H1 (cell line): ENCODE measurements at regions not wholly inside any gene's neighbourhood (a gene's known extent, or its start where the extent isn't known, plus 50 kb on each side); places are given as distances from the start of the nearest gene placed in this dataset.

Source experiments
- CTCF ChIA-PET: fragments of 300-600 bp; sonication (Branson Sonifier 250); formaldehyde crosslinking; loops from one replicate; lab custom pipeline; 2021; ENCODE audit not compliant: partially characterized antibody; lab: Charles Lee
- POLR2A ChIA-PET: fragments of 300-600 bp; sonication (Branson Sonifier 250); formaldehyde crosslinking; loops from one replicate; lab custom pipeline; 2021; ENCODE audit warnings: inconsistent platforms; ENCODE audit not compliant: partially characterized antibody; lab: Charles Lee
- DNase-seq, 2 experiments: peaks; one replicate each; pipeline versions ENCODE4 v3.0.0 to v3.0.0-alpha.2; 2010 to 2022; ENCODE audit warnings: low spot score in 2 of 2, low read depth in 1 of 2, mixed read lengths in 1 of 2
- FAIRE-seq: peaks from 2 replicates; lab custom pipeline; 2011; peaks lifted over from hg19 to GRCh38; lab: Jason Lieb, UNC
- H2AFZ ChIP-seq: 2 replicates; pipeline ENCODE4 v1.8.1; 2012; ENCODE audit warnings: low read length, inconsistent platforms
- H2AK5ac ChIP-seq: 2 replicates; pipeline ENCODE4 v1.6.1; 2013; ENCODE audit warnings: low read depth, low read length
- H2BK120ac ChIP-seq: replicated peaks from 2 replicates; pipeline ENCODE3; 2013; ENCODE audit warnings: low read depth, low read length, inconsistent platforms
- H2BK12ac ChIP-seq: 2 replicates; pipeline ENCODE4 v1.6.1; 2013; ENCODE audit warnings: low read depth, low read length
- H2BK15ac ChIP-seq: 2 replicates; pipeline ENCODE4 v1.6.1; 2013; ENCODE audit warnings: low read length
- H2BK20ac ChIP-seq: 2 replicates; pipeline ENCODE4 v1.6.1; 2013; ENCODE audit warnings: low read length
- H2BK5ac ChIP-seq: 2 replicates; pipeline ENCODE4 v1.6.1; 2013; ENCODE audit warnings: low read depth, low read length
- H3K14ac ChIP-seq: 2 replicates; pipeline ENCODE4 v1.6.1; 2013; ENCODE audit warnings: inconsistent platforms; ENCODE audit not compliant: insufficient read length
- H3K18ac ChIP-seq: 2 replicates; pipeline ENCODE4 v1.6.1; 2013; ENCODE audit warnings: low read length; ENCODE audit errors: extremely low read depth
- H3K23ac ChIP-seq: 2 replicates; pipeline ENCODE4 v1.6.1; 2013; ENCODE audit warnings: inconsistent platforms; ENCODE audit not compliant: insufficient read length
- H3K23me2 ChIP-seq: 2 replicates; pipeline ENCODE4 v1.6.1; 2013; ENCODE audit warnings: low read depth, low read length
- H3K27ac ChIP-seq: 2 replicates; pipeline ENCODE4 v1.6.1; 2011; ENCODE audit warnings: low read depth, low read length, inconsistent platforms
- H3K27me3 ChIP-seq, 4 experiments: replicated peaks in 1 of 4; 1 replicate in 1 of 4; 2 replicates in 3 of 4; pipeline versions ENCODE4 v1.6.1 to v1.8.1; 2011 to 2013; ENCODE audit warnings: low read length in 3 of 4, mild to moderate bottlenecking in 3 of 4, inconsistent platforms in 2 of 4, mixed read lengths in 2 of 4, moderate library complexity in 1 of 4; ENCODE audit not compliant: control insufficient read depth in 3 of 4, insufficient read depth in 3 of 4; ENCODE audit errors: extremely low read depth in 1 of 4
- H3K36me3 ChIP-seq, 4 experiments: 2 replicates each; pipeline versions ENCODE4 v1.6.1 to v1.8.1; 2011 to 2013; ENCODE audit warnings: mild to moderate bottlenecking in 4 of 4, low read length in 3 of 4, moderate library complexity in 2 of 4, control low read depth in 1 of 4, inconsistent platforms in 1 of 4; ENCODE audit not compliant: insufficient read depth in 4 of 4, control insufficient read depth in 2 of 4
- H3K4ac ChIP-seq: replicated peaks from 2 replicates; pipeline ENCODE3; 2013; ENCODE audit warnings: low read length, low read depth, mixed read lengths, inconsistent platforms; ENCODE audit not compliant: insufficient read length
- H3K4me1 ChIP-seq, 4 experiments: replicated peaks in 1 of 4; 1 replicate in 1 of 4; 2 replicates in 3 of 4; pipeline versions ENCODE4 v1.6.1 to v1.8.1; 2011 to 2013; ENCODE audit warnings: low read length in 3 of 4, inconsistent platforms in 2 of 4, mixed read lengths in 1 of 4; ENCODE audit not compliant: insufficient read depth in 4 of 4, control insufficient read depth in 3 of 4
- H3K4me2 ChIP-seq, 2 experiments: 2 replicates each; pipeline versions ENCODE4 v1.6.1 to v1.8.1; 2011 to 2013; ENCODE audit warnings: low read depth in 2 of 2, low read length in 2 of 2, control low read depth in 1 of 2, inconsistent platforms in 1 of 2, mild to moderate bottlenecking in 1 of 2; ENCODE audit not compliant: insufficient read depth in 1 of 2
- H3K4me3 ChIP-seq, 4 experiments: fragments of 200-600, 300-600 bp in 1 of 4; sonication (generic), shearing (Covaris generic), sonication (Bioruptor Twin) in 1 of 4; 2 replicates each; pipeline versions ENCODE4 v1.5.1 to v1.8.1; 2011 to 2016; ENCODE audit warnings: low read length in 4 of 4, low read depth in 3 of 4, control low read depth in 2 of 4, inconsistent platforms in 2 of 4, mild to moderate bottlenecking in 2 of 4, mixed read lengths in 1 of 4, moderate library complexity in 1 of 4; ENCODE audit not compliant: insufficient read depth in 2 of 4; ENCODE audit errors: extremely low read depth in 1 of 4
- H3K56ac ChIP-seq: replicated peaks from 2 replicates; pipeline ENCODE3; 2013; ENCODE audit warnings: low read depth, mild to moderate bottlenecking, mixed read lengths, low read length, inconsistent platforms; ENCODE audit not compliant: insufficient read length
- H3K79me1 ChIP-seq: 2 replicates; pipeline ENCODE4 v1.6.1; 2013; ENCODE audit warnings: low read depth, low read length, control low read depth
- H3K79me2 ChIP-seq, 2 experiments: 2 replicates each; pipeline versions ENCODE4 v1.6.1 to v1.8.1; 2012 to 2013; ENCODE audit warnings: low read length in 2 of 2, mild to moderate bottlenecking in 2 of 2, inconsistent platforms in 1 of 2; ENCODE audit not compliant: insufficient read depth in 2 of 2, control insufficient read depth in 1 of 2
- H3K9ac ChIP-seq, 4 experiments: replicated peaks in 1 of 4; 1 replicate in 1 of 4; 2 replicates in 3 of 4; pipeline versions ENCODE4 v1.6.1 to v1.8.1; 2011 to 2013; ENCODE audit warnings: low read depth in 3 of 4, low read length in 3 of 4, control low read depth in 2 of 4, mild to moderate bottlenecking in 2 of 4, moderate library complexity in 2 of 4, inconsistent platforms in 1 of 4; ENCODE audit errors: extremely low read depth in 1 of 4
- H3K9me3 ChIP-seq, 2 experiments: 2 replicates each; pipeline versions ENCODE4 v1.6.1 to v1.8.1; 2012 to 2013; ENCODE audit warnings: mild to moderate bottlenecking in 2 of 2, moderate library complexity in 2 of 2, control low read depth in 1 of 2, inconsistent platforms in 1 of 2, low read depth in 1 of 2, low read length in 1 of 2, mixed read lengths in 1 of 2; ENCODE audit not compliant: insufficient read depth in 2 of 2
- H4K20me1 ChIP-seq, 2 experiments: replicated peaks in 1 of 2; 2 replicates each; pipeline versions ENCODE3 to v1.8.1; 2011 to 2013; ENCODE audit warnings: inconsistent platforms in 2 of 2, low read length in 2 of 2, mild to moderate bottlenecking in 1 of 2; ENCODE audit not compliant: insufficient read depth in 2 of 2, control insufficient read depth in 1 of 2
- H4K5ac ChIP-seq: 2 replicates; pipeline ENCODE4 v1.6.1; 2013; ENCODE audit warnings: low read length, low read depth, mixed read lengths, inconsistent platforms; ENCODE audit not compliant: insufficient read length
- H4K8ac ChIP-seq: 2 replicates; pipeline ENCODE4 v1.8.0; 2013; ENCODE audit warnings: mild to moderate bottlenecking, moderate library complexity, low read length, inconsistent platforms; ENCODE audit not compliant: insufficient read depth; ENCODE audit errors: extremely low read depth
- H4K91ac ChIP-seq: replicated peaks from 2 replicates; pipeline ENCODE3; 2013; ENCODE audit warnings: low read length, mixed read lengths, inconsistent platforms; ENCODE audit not compliant: insufficient read length
- ATF3 ChIP-seq: IDR thresholded peaks from 2 replicates; pipeline ENCODE4 v1.6.1; 2011; ENCODE audit warnings: low read depth, mild to moderate bottlenecking, low read length; ENCODE audit not compliant: insufficient read depth
- CBX5 ChIP-seq: fragments of 300-800, 300-1000 bp; sonication (generic); IDR thresholded peaks from 2 replicates; pipeline ENCODE4 v1.7.1; 2016; ENCODE audit warnings: antibody characterized with exemption, low read length, low read depth
- CHD2 ChIP-seq: IDR thresholded peaks from 2 replicates; pipeline ENCODE4 v1.6.1; 2012; ENCODE audit warnings: low read length, improper control_type of control experiment
- CREB1 ChIP-seq: IDR thresholded peaks from 2 replicates; pipeline ENCODE4 v1.6.1; 2012; ENCODE audit warnings: inconsistent platforms
- EP300 ChIP-seq, 2 experiments: IDR thresholded peaks; 1 replicate in 1 of 2; 2 replicates in 1 of 2; pipeline ENCODE4 v1.6.1; 2011 to 2012; ENCODE audit warnings: low read depth in 2 of 2, low read length in 2 of 2, mild to moderate bottlenecking in 2 of 2, borderline replicate concordance in 1 of 2, inconsistent platforms in 1 of 2, moderate library complexity in 1 of 2
- GTF2F1 ChIP-seq: IDR thresholded peaks from 2 replicates; pipeline ENCODE4 v1.6.1; 2012; ENCODE audit warnings: low read depth, low read length, improper control_type of control experiment, borderline replicate concordance
- SAP30 ChIP-seq: fragments of 300-600 bp; sonication (generic); IDR thresholded peaks from 2 replicates; pipeline ENCODE4 v1.7.1; 2012; ENCODE audit warnings: low read length, moderate library complexity, mild to moderate bottlenecking, inconsistent platforms; ENCODE audit not compliant: insufficient read depth, insufficient replicate concordance
- SIN3A ChIP-seq, 2 experiments: IDR thresholded peaks in 1 of 2; conservative IDR thresholded peaks in 1 of 2; 2 replicates each; pipeline ENCODE4 v1.6.1; 2011 to 2012; ENCODE audit warnings: low read length in 2 of 2, improper control_type of control experiment in 1 of 2, low read depth in 1 of 2, mild to moderate bottlenecking in 1 of 2
- SP1 ChIP-seq: IDR thresholded peaks from 2 replicates; pipeline ENCODE4 v1.6.1; 2011; ENCODE audit warnings: low read depth, low read length
- SP4 ChIP-seq: IDR thresholded peaks from 2 replicates; pipeline ENCODE4 v1.6.1; 2012; ENCODE audit warnings: low read length, inconsistent platforms
- SUZ12 ChIP-seq: fragments of 200-600 bp; sonication (generic); IDR thresholded peaks from 2 replicates; pipeline ENCODE4 v1.6.1; 2012; ENCODE audit warnings: mild to moderate bottlenecking, inconsistent platforms, low read length, moderate library complexity, mixed read lengths
- TAF7 ChIP-seq: optimal IDR thresholded peaks from 2 replicates; pipeline ENCODE3; 2011; ENCODE audit warnings: low read depth, mild to moderate bottlenecking, inconsistent platforms, low read length, moderate library complexity, borderline replicate concordance
- USF2 ChIP-seq: IDR thresholded peaks from 2 replicates; pipeline ENCODE4 v1.6.1; 2011; ENCODE audit warnings: low read length, improper control_type of control experiment
- WGBS, 2 experiments: shearing (Covaris generic) in 1 of 2; methylation state at CpG; one replicate each; pipeline versions ENCODE4 v1.1.6 to v1.1.7; 2013 to 2015; ENCODE audit warnings: low lambda C conversion rate in 2 of 2, mixed read lengths in 2 of 2, inconsistent platforms in 1 of 2, low coverage in 1 of 2, missing lambda C conversion rate in 1 of 2; ENCODE audit not compliant: insufficient replicate concordance in 2 of 2, insufficient coverage in 1 of 2, insufficient read length in 1 of 2; ENCODE audit errors: extremely low coverage in 1 of 2, missing lambda C conversion rate in 1 of 2; 5-methylcytosine and 5-hydroxymethylcytosine counted together

DNA sequence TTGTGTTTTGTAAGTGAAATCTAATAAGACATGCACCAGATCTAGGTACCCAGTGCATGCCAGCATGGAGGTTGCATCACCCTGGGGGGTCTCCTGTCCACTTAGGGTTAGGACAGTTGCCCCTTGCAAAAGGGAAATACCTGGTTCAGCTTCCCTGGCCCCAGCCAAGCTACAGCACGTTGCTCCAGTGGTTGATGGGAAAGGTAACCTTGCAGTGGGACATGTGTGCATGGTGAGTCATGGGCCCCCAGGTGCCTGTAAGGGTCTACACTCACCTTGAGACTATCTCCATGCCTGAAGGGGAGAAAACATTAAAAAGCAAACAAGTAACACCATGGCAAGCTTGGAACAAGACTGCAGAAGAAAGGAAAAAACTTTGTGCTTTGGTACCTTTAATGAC is 143.9 kb downstream of the LSM5 start:
- Histone ChIP-seq H3K9me3 (peaks cover 0 to 8% of the 10 kb centered on the region in 2 experiments; a peak in 2 of 4 replicates), H3K4ac (no peak overlapping the region), H2AFZ (no peak overlapping the region), H3K23me2 (no peaks in the 10 kb centered on the region; the same call in 1 of the 2 replicates), H3K4me1 (no peaks in the 10 kb centered on the region), H4K5ac (no peak overlapping the region), H2BK20ac (no peak overlapping the region), H4K91ac (no peak overlapping the region), H2BK5ac (no peak overlapping the region), H3K79me1 (no peaks in the 10 kb centered on the region), H3K23ac (no peak overlapping the region), H3K27ac (no peak overlapping the region), H3K9ac (no peak overlapping the region), H4K8ac (no peak overlapping the region), H3K18ac (no peak overlapping the region), H2BK120ac (no peak overlapping the region), H4K20me1 (no peaks in the 10 kb centered on the region), H3K4me2 (no peak overlapping the region), H3K56ac (no peak overlapping the region), H3K4me3 (no peak overlapping the region), H2AK5ac (no peak overlapping the region), H3K27me3 (no peaks in the 10 kb centered on the region), H2BK15ac (no peak overlapping the region), H3K14ac (no peak overlapping the region), H3K79me2 (no peaks in the 10 kb centered on the region), H2BK12ac (no peak overlapping the region), H3K36me3 (no peaks in the 10 kb centered on the region)
- ChIA-PET CTCF (interaction anchor here (0.7 to 1.0 kb wide), 4 partner anchors 9 to 88 kb away, joined by 3 to 4 read pairs (median 3); no protein-coding TSS in a partner anchor), POLR2A (no interaction called here)
- WGBS, 2 experiments: 75% methylated on average over 1 of the region's 1 CpG; no CpG with 5 or more reads in 1 of the 2 experiments
- no peak for DNase-seq
- FAIRE-seq: no peak
- TF ChIP-seq SP1 (no peak), SP4 (no peak), USF2 (no peak), CBX5 (no peak), EP300 (IDR thresholded peaks at IDR 0.05; ENCODE audit: borderline replicate concordance in 1 of 2, low read depth in 2 of 2, low read length in 2 of 2) (no peak), ATF3 (no peak), TAF7 (no peak), CREB1 (no peak), SUZ12 (no peak), SAP30 (no peak), GTF2F1 (no peak), SIN3A (conservative IDR thresholded peaks at IDR 0.05 in 1 of 2, IDR thresholded peaks at IDR 0.05 in 1 of 2; ENCODE audit: low read depth in 1 of 2, low read length in 2 of 2) (no peak), CHD2 (no peak)
